ENCODE measurements at regions not wholly inside any gene's neighbourhood (a gene's known extent, or its start where the extent isn't known, plus 50 kb on each side); places are given as distances from the start of the nearest gene placed in this dataset.

GRCh38 chr15:85852969-85853368, 58.2 kb upstream of the KLHL25 start:
- TF ChIP-seq POLR2A (IDR thresholded peaks at IDR 0.05; ENCODE audit: low read depth, low read length) = no peak
- TF ChIP-seq POLR2AphosphoS5 (IDR thresholded peaks at IDR 0.05; ENCODE audit: low read depth, low read length) = no peak

All from GM12892 (cell line).